ENCODE measurements at regions not wholly inside any gene's neighbourhood (a gene's known extent, or its start where the extent isn't known, plus 50 kb on each side); places are given as distances from the start of the nearest gene placed in this dataset.
"Not testable (repeated sequence)": the region's sequence is repeated elsewhere in the genome, so short reads cannot be mapped to it uniquely, and the experiment has no call there.

- no peak for DNase-seq
Observed at GRCh38 chr15:19973718-19974117, 567.9 kb downstream of the GOLGA6L6 start.

- not testable (repeated sequence) for DNase-seq
Observed at GRCh38 chr15:19972582-19972981, 569.0 kb downstream of the GOLGA6L6 start.

GRCh38 chr15:19965574-19965973, 576.0 kb downstream of the GOLGA6L6 start:
- DNase-seq, result not testable (repeated sequence)

GRCh38 chr15:19964480-19964879, 577.1 kb downstream of the GOLGA6L6 start:
- not testable (repeated sequence) for DNase-seq

- DNase-seq, result no peak
Observed at GRCh38 chr15:19956124-19956796, 585.3 kb downstream of the GOLGA6L6 start.

GRCh38 chr15:19944261-19944888, 597.2 kb downstream of the GOLGA6L6 start:
- DNase-seq, result no peak

GRCh38 chr15:19943515-19943914, 598.1 kb downstream of the GOLGA6L6 start:
- no peak for DNase-seq

- not testable (repeated sequence) for DNase-seq
Observed at GRCh38 chr15:19903281-19903680, 638.3 kb downstream of the GOLGA6L6 start.

- not testable (repeated sequence) for DNase-seq
Observed at GRCh38 chr15:19902388-19902787, 639.2 kb downstream of the GOLGA6L6 start.

GRCh38 chr15:19901414-19901813, 640.2 kb downstream of the GOLGA6L6 start:
- DNase-seq, result not testable (repeated sequence)

GRCh38 chr15:19899021-19899824, 642.4 kb downstream of the GOLGA6L6 start:
- no peak for DNase-seq

- not testable (repeated sequence) for DNase-seq
Observed at GRCh38 chr15:19888811-19889210, 652.8 kb downstream of the GOLGA6L6 start.

- not testable (repeated sequence) for DNase-seq
Observed at GRCh38 chr15:19844061-19844460, 697.5 kb downstream of the GOLGA6L6 start.

Measured in activated CD8-positive, alpha-beta memory T cell treated with anti-CD3 and anti-CD28 coated beads for 24 hours (primary cell).